Choroid plexus epithelial cell (primary cell): ENCODE measurements at regions not wholly inside any gene's neighbourhood (a gene's known extent, or its start where the extent isn't known, plus 50 kb on each side); places are given as distances from the start of the nearest gene placed in this dataset.

Experiments
- DNase-seq: peaks from one replicate; pipeline ENCODE4 v3.0.0-alpha.2; 2010; ENCODE audit warnings: low read depth
- H3K4me3 ChIP-seq: 2 replicates; pipeline ENCODE4 v1.5.1; 2011; ENCODE audit warnings: low read depth, mild to moderate bottlenecking, control low read depth, low read length, moderate library complexity
- CTCF ChIP-seq: conservative IDR thresholded peaks from 2 replicates; pipeline ENCODE4 v1.5.1; 2011; ENCODE audit warnings: low read depth, mild to moderate bottlenecking, control low read depth, inconsistent platforms, low read length, moderate library complexity

- TF ChIP-seq CTCF: no peak
- H3K4me3 ChIP-seq: no peak overlapping the region
- no peak for DNase-seq
Observed at GRCh38 chr10:59064759-59065539, 111.5 kb upstream of the PHYHIPL start.

- DNase-seq: no peak
- TF ChIP-seq CTCF: no peak
- no peak overlapping the region for H3K4me3 ChIP-seq
Observed at GRCh38 chr10:59068581-59069191, 107.8 kb upstream of the PHYHIPL start.

GRCh38 chr10:59072038-59072437 lies 104.4 kb upstream of the PHYHIPL start:
- H3K4me3 ChIP-seq: no peak overlapping the region
- DNase-seq: no peak
- no peak for TF ChIP-seq CTCF

GRCh38 chr10:59073456-59074053 lies 102.9 kb upstream of the PHYHIPL start:
- DNase-seq: no peak
- TF ChIP-seq CTCF: no peak

GRCh38 chr10:59075576-59075975 lies 100.9 kb upstream of the PHYHIPL start:
- no peak overlapping the region for H3K4me3 ChIP-seq
- TF ChIP-seq CTCF: no peak
- DNase-seq: no peak

More at GRCh38 chr10:59073456-59074053, 102.9 kb upstream of the PHYHIPL start:
- no peak overlapping the region for H3K4me3 ChIP-seq

- TF ChIP-seq CTCF: no peak
- DNase-seq: no peak
- no peak overlapping the region for H3K4me3 ChIP-seq
Observed at GRCh38 chr10:59077855-59078254, 98.6 kb upstream of the PHYHIPL start.
